ENCODE measurements at regions not wholly inside any gene's neighbourhood (a gene's known extent, or its start where the extent isn't known, plus 50 kb on each side); places are given as distances from the start of the nearest gene placed in this dataset.

DNA sequence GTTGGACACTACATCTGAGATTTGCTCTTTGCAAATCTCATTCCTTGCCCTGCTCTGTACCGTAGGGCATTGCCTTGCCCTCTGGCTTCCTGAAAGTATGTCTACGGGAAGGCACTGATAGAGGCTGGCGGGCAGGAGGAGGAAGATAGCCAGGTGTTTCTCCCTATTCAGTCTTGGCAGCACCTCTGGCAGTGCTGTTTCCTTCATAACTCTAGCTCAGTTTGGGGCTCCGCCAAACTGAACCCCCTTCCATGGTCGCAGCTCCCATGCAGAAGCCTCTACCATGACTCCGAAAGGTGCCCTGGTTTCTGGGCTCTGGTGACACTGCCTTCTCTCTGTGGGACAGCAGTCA, 122.3 kb upstream of the PRR20G start:
- no peak for TF ChIP-seq CTCF (conservative IDR thresholded peaks at IDR 0.05; ENCODE audit: low read depth, low read length)
- TF ChIP-seq SMC3 (IDR thresholded peaks at IDR 0.05; ENCODE audit: low read depth, low read length): no peak
- TF ChIP-seq CEBPB (IDR thresholded peaks at IDR 0.05; ENCODE audit: low read depth, low read length): no peak

Data from IMR-90 (cell line).